ENCODE measurements at regions not wholly inside any gene's neighbourhood (a gene's known extent, or its start where the extent isn't known, plus 50 kb on each side); places are given as distances from the start of the nearest gene placed in this dataset.

- H3K27ac Mint-ChIP-seq, result no peak overlapping the region
- POLR2A ChIA-PET, result no interaction called here
- no peak for DNase-seq
- CTCF ChIA-PET, result no interaction called here
- no peak for TF ChIP-seq CTCF (IDR thresholded peaks at IDR 0.05)
- H3K36me3 Mint-ChIP-seq (ENCODE audit: low read depth), result no peaks in the 10 kb centered on the region
- no peak overlapping the region for H3K4me3 Mint-ChIP-seq
- peaks cover 1% of the 10 kb centered on the region for H3K27me3 Mint-ChIP-seq
- intact Hi-C loops (cut with micrococcal nuclease), result no loop called here
- no peak for ATAC-seq (ENCODE audit: low read depth)
- no peaks in the 10 kb centered on the region for H3K4me1 Mint-ChIP-seq
- H3K9me3 Mint-ChIP-seq, result peaks cover 5% of the 10 kb centered on the region
Measured at GRCh38 chr6:1544603-1545002, 65.1 kb upstream of the FOXC1 start.

- Mint-ChIP-seq H3K4me1 (no peaks in the 10 kb centered on the region), H3K27ac (no peak overlapping the region), H3K27me3 (peaks cover 1% of the 10 kb centered on the region), H3K4me3 (no peak overlapping the region), H3K36me3 (ENCODE audit: low read depth) (no peaks in the 10 kb centered on the region), H3K9me3 (peaks cover 5% of the 10 kb centered on the region)
- ChIA-PET POLR2A (no interaction called here), CTCF (no interaction called here)
- intact Hi-C loops (cut with micrococcal nuclease), result no loop called here
- TF ChIP-seq CTCF (IDR thresholded peaks at IDR 0.05), result no peak
- DNase-seq (no peak), ATAC-seq (ENCODE audit: low read depth) (no peak)
Measured at GRCh38 chr6:1545654-1546053, 64.1 kb upstream of the FOXC1 start.

- no peak for TF ChIP-seq CTCF (IDR thresholded peaks at IDR 0.05)
- DNase-seq (no peak), ATAC-seq (ENCODE audit: low read depth) (no peak)
- intact Hi-C loops (cut with micrococcal nuclease), result no loop called here
- no peak overlapping the region for H3K27ac Mint-ChIP-seq
- no peak overlapping the region for H3K4me3 Mint-ChIP-seq
- no peaks in the 10 kb centered on the region for H3K4me1 Mint-ChIP-seq
- H3K36me3 Mint-ChIP-seq (ENCODE audit: low read depth), result no peaks in the 10 kb centered on the region
- H3K27me3 Mint-ChIP-seq, result peaks cover 1% of the 10 kb centered on the region
- POLR2A ChIA-PET, result no interaction called here
- peaks cover 2% of the 10 kb centered on the region for H3K9me3 Mint-ChIP-seq
- CTCF ChIA-PET, result no interaction called here
Measured at GRCh38 chr6:1547785-1548184, 61.9 kb upstream of the FOXC1 start.

GRCh38 chr6:1551249-1551648 is 58.5 kb upstream of the FOXC1 start:
- Mint-ChIP-seq H3K4me1 (peaks cover 4% of the 10 kb centered on the region), H3K9me3 (no peaks in the 10 kb centered on the region), H3K27ac (no peak overlapping the region), H3K36me3 (ENCODE audit: low read depth) (no peaks in the 10 kb centered on the region), H3K27me3 (peaks cover 12% of the 10 kb centered on the region), H3K4me3 (no peak overlapping the region)
- CTCF ChIA-PET, result no interaction called here
- no peak for TF ChIP-seq CTCF (IDR thresholded peaks at IDR 0.05)
- no peak for ATAC-seq (ENCODE audit: low read depth)
- no peak for DNase-seq
- POLR2A ChIA-PET, result no interaction called here
- intact Hi-C loops (cut with micrococcal nuclease), result no loop called here

GRCh38 chr6:1552296-1552761 is 57.4 kb upstream of the FOXC1 start:
- peaks cover 4% of the 10 kb centered on the region for H3K4me1 Mint-ChIP-seq
- H3K27ac Mint-ChIP-seq, result no peak overlapping the region
- POLR2A ChIA-PET, result no interaction called here
- peaks cover 17% of the 10 kb centered on the region for H3K27me3 Mint-ChIP-seq
- ATAC-seq (ENCODE audit: low read depth) (no peak), DNase-seq (no peak)
- H3K4me3 Mint-ChIP-seq, result no peak overlapping the region
- intact Hi-C loops (cut with micrococcal nuclease), result no loop called here
- CTCF ChIA-PET, result interaction anchor here (0.5 kb wide), 1 partner anchor 9 kb away, joined by 3 read pairs; no protein-coding TSS in a partner anchor
- H3K36me3 Mint-ChIP-seq (ENCODE audit: low read depth), result no peaks in the 10 kb centered on the region
- no peak for TF ChIP-seq CTCF (IDR thresholded peaks at IDR 0.05)
- no peaks in the 10 kb centered on the region for H3K9me3 Mint-ChIP-seq

Measured in activated B cell treated with CpG ODN at 0.5 μM for 24 hours (primary cell).